Mammary epithelial cell (primary cell): ENCODE measurements at regions not wholly inside any gene's neighbourhood (a gene's known extent, or its start where the extent isn't known, plus 50 kb on each side); places are given as distances from the start of the nearest gene placed in this dataset.

Source experiments
- EZH2 ChIP-seq: IDR thresholded peaks from 2 replicates; pipeline ENCODE4 v1.6.1; 2012; ENCODE audit warnings: low read length, inconsistent platforms, borderline replicate concordance
- TF ChIP-seq, protein P1 (sequence below), 2 donors: IDR thresholded peaks in 1 of 2; conservative IDR thresholded peaks in 1 of 2; 2 replicates each; pipeline ENCODE4 v1.5.1; 2011 to 2012; ENCODE audit warnings: inconsistent platforms in 2 of 2, low read length in 2 of 2, mild to moderate bottlenecking in 2 of 2, control low read depth in 1 of 2, low read depth in 1 of 2; ENCODE audit not compliant: insufficient read depth in 1 of 2; ENCODE audit errors: extremely low read depth in 1 of 2

DNA sequence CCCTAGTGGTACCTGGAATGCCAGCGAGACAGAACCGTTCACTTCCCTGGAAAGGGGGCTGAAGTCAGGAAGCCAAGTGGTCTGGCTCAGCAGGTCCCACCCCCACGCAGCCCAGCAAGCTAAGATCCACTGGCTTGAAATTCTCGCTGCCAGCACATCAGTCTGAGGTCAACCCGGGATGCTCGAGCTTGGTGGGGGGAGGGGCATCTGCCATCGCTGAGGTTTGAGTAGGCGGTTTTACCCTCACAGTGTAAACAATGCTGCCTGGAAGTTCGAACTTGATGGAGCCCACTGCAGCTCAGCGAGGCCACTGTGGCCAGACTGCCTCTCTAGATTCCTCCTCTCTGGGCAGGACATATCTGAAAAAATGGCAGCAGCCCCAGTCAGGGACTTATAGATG is 464.7 kb upstream of the TOM1L1 start:
- TF ChIP-seq, protein P1, sequence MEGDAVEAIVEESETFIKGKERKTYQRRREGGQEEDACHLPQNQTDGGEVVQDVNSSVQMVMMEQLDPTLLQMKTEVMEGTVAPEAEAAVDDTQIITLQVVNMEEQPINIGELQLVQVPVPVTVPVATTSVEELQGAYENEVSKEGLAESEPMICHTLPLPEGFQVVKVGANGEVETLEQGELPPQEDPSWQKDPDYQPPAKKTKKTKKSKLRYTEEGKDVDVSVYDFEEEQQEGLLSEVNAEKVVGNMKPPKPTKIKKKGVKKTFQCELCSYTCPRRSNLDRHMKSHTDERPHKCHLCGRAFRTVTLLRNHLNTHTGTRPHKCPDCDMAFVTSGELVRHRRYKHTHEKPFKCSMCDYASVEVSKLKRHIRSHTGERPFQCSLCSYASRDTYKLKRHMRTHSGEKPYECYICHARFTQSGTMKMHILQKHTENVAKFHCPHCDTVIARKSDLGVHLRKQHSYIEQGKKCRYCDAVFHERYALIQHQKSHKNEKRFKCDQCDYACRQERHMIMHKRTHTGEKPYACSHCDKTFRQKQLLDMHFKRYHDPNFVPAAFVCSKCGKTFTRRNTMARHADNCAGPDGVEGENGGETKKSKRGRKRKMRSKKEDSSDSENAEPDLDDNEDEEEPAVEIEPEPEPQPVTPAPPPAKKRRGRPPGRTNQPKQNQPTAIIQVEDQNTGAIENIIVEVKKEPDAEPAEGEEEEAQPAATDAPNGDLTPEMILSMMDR (conservative IDR thresholded peaks at IDR 0.05 in 1 of 2, IDR thresholded peaks at IDR 0.05 in 1 of 2; ENCODE audit: extremely low read depth in 1 of 2, insufficient read depth in 1 of 2, low read depth in 1 of 2, low read length in 2 of 2) = no peak
- TF ChIP-seq EZH2 = no peak
